ENCODE measurements at regions not wholly inside any gene's neighbourhood (a gene's known extent, or its start where the extent isn't known, plus 50 kb on each side); places are given as distances from the start of the nearest gene placed in this dataset.

GRCh38 chr7:13276977-13277376 lies 589.5 kb downstream of the ARL4A start:
- DNase-seq (ENCODE audit: low read depth in 1 of 2, low spot score in 1 of 2): no peak
- Histone ChIP-seq H3K4me3 (replicated peaks; ENCODE audit: insufficient read depth, low read length) (no peak overlapping the region), H3K27me3 (ENCODE audit: insufficient read depth, poor library complexity, severe bottlenecking) (no peaks in the 10 kb centered on the region), H3K27ac (replicated peaks) (no peak overlapping the region)
- TF ChIP-seq SPI1 (IDR thresholded peaks at IDR 0.05; ENCODE audit: borderline replicate concordance, low read depth) (no peak), CTCF (IDR thresholded peaks at IDR 0.05; ENCODE audit: insufficient read depth, low read length) (peak; percentile 2)

GRCh38 chr7:13278020-13278419 lies 590.6 kb downstream of the ARL4A start:
- no peak overlapping the region for H3K27ac ChIP-seq (replicated peaks)
- no peak for TF ChIP-seq CTCF (IDR thresholded peaks at IDR 0.05; ENCODE audit: insufficient read depth, low read length)
- no peak for TF ChIP-seq SPI1 (IDR thresholded peaks at IDR 0.05; ENCODE audit: borderline replicate concordance, low read depth)
- TF ChIP-seq REST (IDR thresholded peaks at IDR 0.05; ENCODE audit: insufficient replicate concordance, low read depth): no peak
- no peak for TF ChIP-seq POLR2AphosphoS5 (IDR thresholded peaks at IDR 0.05; ENCODE audit: low read depth)
- TF ChIP-seq GABPA (IDR thresholded peaks at IDR 0.05; ENCODE audit: low read depth): no peak

GRCh38 chr7:13279854-13280435 lies 592.5 kb downstream of the ARL4A start:
- Histone ChIP-seq H3K27me3 (ENCODE audit: insufficient read depth, poor library complexity, severe bottlenecking) (no peaks in the 10 kb centered on the region), H3K4me3 (replicated peaks; ENCODE audit: insufficient read depth, low read length) (no peak overlapping the region), H3K27ac (replicated peaks) (no peak overlapping the region)
- TF ChIP-seq REST (IDR thresholded peaks at IDR 0.05; ENCODE audit: insufficient replicate concordance, low read depth) (no peak), CTCF (IDR thresholded peaks at IDR 0.05; ENCODE audit: insufficient read depth, low read length) (no peak), GABPA (IDR thresholded peaks at IDR 0.05; ENCODE audit: low read depth) (no peak), SPI1 (IDR thresholded peaks at IDR 0.05; ENCODE audit: borderline replicate concordance, low read depth) (no peak), POLR2AphosphoS5 (IDR thresholded peaks at IDR 0.05; ENCODE audit: low read depth) (no peak)
- no peak for DNase-seq (ENCODE audit: low read depth in 1 of 2, low spot score in 1 of 2)

More at GRCh38 chr7:13278020-13278419, 590.6 kb downstream of the ARL4A start:
- Histone ChIP-seq H3K27me3 (ENCODE audit: insufficient read depth, poor library complexity, severe bottlenecking) (no peaks in the 10 kb centered on the region), H3K4me3 (replicated peaks; ENCODE audit: insufficient read depth, low read length) (no peak overlapping the region)
- DNase-seq (ENCODE audit: low read depth in 1 of 2, low spot score in 1 of 2): no peak
